ENCODE measurements at regions not wholly inside any gene's neighbourhood (a gene's known extent, or its start where the extent isn't known, plus 50 kb on each side); places are given as distances from the start of the nearest gene placed in this dataset.

GRCh38 chr1:55300975-55301374 lies 85.8 kb upstream of the USP24 start:
- Histone ChIP-seq H3K4ac (ENCODE audit: low read depth, low read length) (no peak overlapping the region), H3K4me2 (ENCODE audit: insufficient read depth, insufficient read length, low read length) (no peak overlapping the region), H3K79me1 (ENCODE audit: insufficient read depth, low read depth, low read length, poor library complexity, severe bottlenecking) (no peaks in the 10 kb centered on the region), H2AK5ac (ENCODE audit: insufficient read length, low read length) (no peak overlapping the region), H4K8ac (replicated peaks; ENCODE audit: insufficient read length, low read depth, low read length) (no peak overlapping the region), H2BK20ac (ENCODE audit: low read depth, low read length, poor library complexity, severe bottlenecking) (no peak overlapping the region), H2BK12ac (ENCODE audit: insufficient read length, low read depth, low read length) (no peak overlapping the region), H3T11ph (ENCODE audit: low read length) (no peak overlapping the region), H3K79me2 (ENCODE audit: insufficient read depth, low read length) (no peaks in the 10 kb centered on the region), H3K27ac (ENCODE audit: insufficient read length, low read depth, low read length) (no peak overlapping the region), H2BK5ac (ENCODE audit: insufficient read length, low read length) (no peak overlapping the region), H2BK120ac (ENCODE audit: low read depth, low read length, poor library complexity, severe bottlenecking) (no peak overlapping the region), H3K23me2 (ENCODE audit: insufficient read length, low read depth, low read length, poor library complexity, severe bottlenecking) (no peaks in the 10 kb centered on the region), H4K91ac (ENCODE audit: insufficient read length, low read depth, low read length) (no peak overlapping the region), H3K27me3 (ENCODE audit: insufficient read depth, low read length) (no peaks in the 10 kb centered on the region), H3K56ac (ENCODE audit: insufficient read length, low read depth, low read length) (no peak overlapping the region), H3K9ac (ENCODE audit: extremely low read depth, insufficient read length, low read length) (no peak overlapping the region), H4K20me1 (ENCODE audit: control insufficient read depth, insufficient read depth, insufficient read length) (no peaks in the 10 kb centered on the region), H4K5ac (ENCODE audit: insufficient read length, low read depth, low read length) (no peak overlapping the region), H2AFZ (ENCODE audit: low read length) (no peak overlapping the region), H3K9me3 (ENCODE audit: control insufficient read depth, low read depth, low read length) (no peaks in the 10 kb centered on the region), H3K18ac (ENCODE audit: insufficient read length, low read depth, low read length) (no peak overlapping the region), H2BK15ac (ENCODE audit: low read depth, low read length) (no peak overlapping the region), H3K14ac (ENCODE audit: insufficient read depth, low read length) (no peak overlapping the region), H3K23ac (ENCODE audit: insufficient read length, low read depth, low read length) (no peak overlapping the region), H3K4me1 (ENCODE audit: insufficient read depth, low read length) (no peaks in the 10 kb centered on the region)
- Mint-ChIP-seq H3K4me3 (no peak overlapping the region), H3K27ac (no peak overlapping the region), H3K27me3 (ENCODE audit: low read depth) (peaks cover 6% of the 10 kb centered on the region), H3K36me3 (ENCODE audit: insufficient read depth in 1 of 3, low read depth in 3 of 3) (peaks cover 0 to 3% (median 1%) of the 10 kb centered on the region in 3 experiments; a peak in 3 of 7 replicates), H3K4me1 (peaks cover 10 to 22% of the 10 kb centered on the region in 2 experiments), H3K9me3 (peaks cover 4 to 6% of the 10 kb centered on the region in 2 experiments; a peak in 4 of 5 replicates)
- no CpG with 5 or more reads among the region's 5 CpGs for WGBS (ENCODE audit: extremely low coverage, insufficient read length, low lambda C conversion rate)
- TF ChIP-seq CTCF (conservative IDR thresholded peaks at IDR 0.05), result no peak
- no peak for DNase-seq

All from H9 (cell line).